Neural progenitor cell (in vitro differentiated cells): ENCODE measurements at regions not wholly inside any gene's neighbourhood (a gene's known extent, or its start where the extent isn't known, plus 50 kb on each side); places are given as distances from the start of the nearest gene placed in this dataset.

Experiments
- DNase-seq: peaks from one replicate; pipeline ENCODE4 v3.0.0-alpha.2; 2016; ENCODE audit warnings: low spot score
- H2AFZ ChIP-seq: fragments of 200-600 bp; sonication (generic); replicated peaks from 2 replicates; pipeline ENCODE4 v1.6.1; 2016; ENCODE audit warnings: antibody characterized with exemption
- H3F3A ChIP-seq: fragments of 200-600 bp; sonication (generic); 2 replicates; pipeline ENCODE4 v1.6.1; 2016; ENCODE audit warnings: antibody characterized with exemption, low read depth
- H3K27ac ChIP-seq: fragments of 200-600 bp; sonication (generic); 2 replicates; pipeline ENCODE4 v1.5.1; 2016; ENCODE audit warnings: mild to moderate bottlenecking
- H3K27me3 ChIP-seq: fragments of 200-600 bp; sonication (generic); 2 replicates; pipeline ENCODE4 v1.6.1; 2016; ENCODE audit warnings: mild to moderate bottlenecking, moderate library complexity
- H3K36me3 ChIP-seq: fragments of 200-600 bp; sonication (generic); 2 replicates; pipeline ENCODE4 v1.5.1; 2016
- H3K4me1 ChIP-seq: fragments of 200-600 bp; sonication (generic); 2 replicates; pipeline ENCODE4 v1.6.1; 2016; ENCODE audit warnings: mixed run types
- H3K4me2 ChIP-seq: fragments of 200-600 bp; sonication (generic); 2 replicates; pipeline ENCODE4 v1.6.1; 2016
- H3K4me3 ChIP-seq: fragments of 200-600 bp; sonication (generic); 2 replicates; pipeline ENCODE4 v1.5.1; 2016
- H3K79me2 ChIP-seq: fragments of 200-600 bp; sonication (generic); 2 replicates; pipeline ENCODE4 v1.6.1; 2016; ENCODE audit warnings: low read depth
- H3K9ac ChIP-seq: fragments of 200-600 bp; sonication (generic); 2 replicates; pipeline ENCODE4 v1.6.1; 2016
- H3K9me3 ChIP-seq: fragments of 200-600 bp; sonication (generic); 2 replicates; pipeline ENCODE4 v1.5.1; 2016; ENCODE audit warnings: low read depth
- H4K20me1 ChIP-seq: fragments of 200-600 bp; sonication (generic); 2 replicates; pipeline ENCODE4 v1.6.1; 2016; ENCODE audit warnings: low read depth
- H3K27ac Mint-ChIP-seq: 3 replicates; pipeline ENCODE4 v1.8.0; 2021; ENCODE audit warnings: mixed read lengths
- H3K27me3 Mint-ChIP-seq: 2 replicates; pipeline ENCODE4 v1.8.0; 2022; ENCODE audit warnings: low read depth, mild to moderate bottlenecking, inconsistent platforms, moderate library complexity, mixed read lengths; ENCODE audit not compliant: insufficient read depth
- H3K36me3 Mint-ChIP-seq: 3 replicates; pipeline ENCODE4 v1.8.0; 2021; ENCODE audit warnings: mixed read lengths
- H3K4me1 Mint-ChIP-seq: 3 replicates; pipeline ENCODE4 v1.8.0; 2021; ENCODE audit warnings: mixed read lengths
- H3K4me3 Mint-ChIP-seq: 3 replicates; pipeline ENCODE4 v1.8.0; 2021; ENCODE audit warnings: mild to moderate bottlenecking, moderate library complexity, mixed read lengths
- H3K9me3 Mint-ChIP-seq: 3 replicates; pipeline ENCODE4 v1.8.0; 2020; ENCODE audit warnings: mixed read lengths
- CTCF ChIP-seq: fragments of 200-600 bp; sonication (generic); IDR thresholded peaks from 2 replicates; pipeline ENCODE4 v1.5.1; 2017; ENCODE audit warnings: antibody characterized with exemption, mild to moderate bottlenecking
- EZH2 ChIP-seq: fragments of 200-600 bp; sonication (generic); IDR thresholded peaks from 2 replicates; pipeline ENCODE4 v1.6.1; 2017; ENCODE audit warnings: antibody characterized with exemption, mild to moderate bottlenecking, moderate library complexity
- EZH2phosphoT487 ChIP-seq: fragments of 200-600 bp; sonication (generic); IDR thresholded peaks from 2 replicates; pipeline ENCODE4 v1.6.1; 2017; ENCODE audit warnings: antibody characterized with exemption

- TF ChIP-seq CTCF (no peak), EZH2 (no peak), EZH2phosphoT487 (no peak)
- Histone ChIP-seq H3K4me1 (no peaks in the 10 kb centered on the region), H3F3A (no peaks in the 10 kb centered on the region), H3K4me2 (no peak overlapping the region), H3K27me3 (no peaks in the 10 kb centered on the region), H3K79me2 (no peaks in the 10 kb centered on the region), H3K36me3 (no peaks in the 10 kb centered on the region), H4K20me1 (no peaks in the 10 kb centered on the region), H3K9ac (no peak overlapping the region), H3K9me3 (peaks cover 6% of the 10 kb centered on the region), H3K27ac (no peak overlapping the region), H3K4me3 (no peak overlapping the region), H2AFZ (no peak overlapping the region)
- H3K27ac Mint-ChIP-seq: no peak overlapping the region
- no peaks in the 10 kb centered on the region for H3K27me3 Mint-ChIP-seq
- no peak overlapping the region for H3K4me3 Mint-ChIP-seq
- no peaks in the 10 kb centered on the region for H3K4me1 Mint-ChIP-seq
- no peak for DNase-seq
- no peaks in the 10 kb centered on the region for H3K36me3 Mint-ChIP-seq
- H3K9me3 Mint-ChIP-seq: no peaks in the 10 kb centered on the region
Observed at GRCh38 chr12:16984484-16984883, 378.5 kb upstream of the LMO3 start.

- Histone ChIP-seq H4K20me1 (no peaks in the 10 kb centered on the region), H3K9me3 (no peaks in the 10 kb centered on the region), H3K27ac (no peak overlapping the region), H3K4me2 (no peak overlapping the region), H3K27me3 (no peaks in the 10 kb centered on the region), H3K4me3 (no peak overlapping the region), H3K4me1 (no peaks in the 10 kb centered on the region), H3K79me2 (no peaks in the 10 kb centered on the region), H3F3A (no peaks in the 10 kb centered on the region), H3K36me3 (no peaks in the 10 kb centered on the region), H3K9ac (no peak overlapping the region), H2AFZ (peak overlapping the region; percentile 32)
- DNase-seq: no peak
- no peak for TF ChIP-seq EZH2phosphoT487
- TF ChIP-seq EZH2: no peak
- no peak for TF ChIP-seq CTCF
- no peak overlapping the region for H3K27ac Mint-ChIP-seq
- peaks cover 3% of the 10 kb centered on the region for H3K4me1 Mint-ChIP-seq
- H3K27me3 Mint-ChIP-seq: no peaks in the 10 kb centered on the region
- no peak overlapping the region for H3K4me3 Mint-ChIP-seq
- no peaks in the 10 kb centered on the region for H3K36me3 Mint-ChIP-seq
- no peaks in the 10 kb centered on the region for H3K9me3 Mint-ChIP-seq
Observed at GRCh38 chr12:16972923-16973770, 367.2 kb upstream of the LMO3 start.

- Mint-ChIP-seq H3K36me3 (no peaks in the 10 kb centered on the region), H3K4me1 (no peaks in the 10 kb centered on the region), H3K27ac (no peak overlapping the region), H3K9me3 (no peaks in the 10 kb centered on the region), H3K4me3 (no peak overlapping the region), H3K27me3 (no peaks in the 10 kb centered on the region)
- TF ChIP-seq EZH2phosphoT487 (no peak), CTCF (peak; percentile 15)
- no peaks in the 10 kb centered on the region for H3K9me3 ChIP-seq
- no peaks in the 10 kb centered on the region for H3K27me3 ChIP-seq
- no peaks in the 10 kb centered on the region for H4K20me1 ChIP-seq
- no peak overlapping the region for H2AFZ ChIP-seq
- H3K27ac ChIP-seq: no peak overlapping the region
- H3K4me3 ChIP-seq: no peak overlapping the region
- H3K36me3 ChIP-seq: no peaks in the 10 kb centered on the region
- no peak for DNase-seq
- H3K4me1 ChIP-seq: no peaks in the 10 kb centered on the region
- no peaks in the 10 kb centered on the region for H3K79me2 ChIP-seq
- no peak overlapping the region for H3K9ac ChIP-seq
- H3K4me2 ChIP-seq: no peak overlapping the region
- no peaks in the 10 kb centered on the region for H3F3A ChIP-seq
Observed at GRCh38 chr12:16962889-16963288, 356.9 kb upstream of the LMO3 start.
